HCT116 (cell line): ENCODE measurements at regions not wholly inside any gene's neighbourhood (a gene's known extent, or its start where the extent isn't known, plus 50 kb on each side); places are given as distances from the start of the nearest gene placed in this dataset.

Source experiments
- ATAC-seq: fragments of 200-7000 bp; cut with Tn5 transposase; 2 replicates; pipeline ENCODE4 v1.9.1; 2020; ENCODE audit warnings: mild to moderate bottlenecking, moderate library complexity
- BruUV-seq: library from RNA; stranded (reverse); fragments of 400-500 nt; replicated peaks from 2 replicates; lab custom pipeline; 2021; lab: Mats Ljungman, UMichigan
- CTCF ChIA-PET: fragments of 300-600 bp; sonication (Branson Sonifier 250); formaldehyde crosslinking; loops from one replicate; lab custom pipeline; 2021; ENCODE audit warnings: antibody characterized with exemption; lab: Charles Lee
- POLR2A ChIA-PET: fragments of 300-600, 350-600 bp; sonication (Branson Sonifier 250); formaldehyde crosslinking; loops from one replicate; lab custom pipeline; 2021; ENCODE audit warnings: antibody characterized with exemption; lab: Charles Lee
- RAD21 ChIA-PET, 2 experiments: fragments of 300-600 bp; sonication (Branson Sonifier 250); formaldehyde crosslinking; loops; one replicate each; lab custom pipeline; 2023; ENCODE audit warnings: low total read pairs in 2 of 2; ENCODE audit not compliant: uncharacterized antibody in 2 of 2, unreplicated experiment in 2 of 2, low non-redundant PET in 1 of 2; lab: Charles Lee
- DNase-seq: peaks from one replicate; pipeline ENCODE4 v3.0.0-alpha.2; 2010; ENCODE audit warnings: low read depth, low spot score
- H2AFZ ChIP-seq: fragments of 200-600 bp; shearing (Covaris generic), sonication (generic); 2 replicates; pipeline ENCODE4 v1.6.1; 2017; ENCODE audit warnings: low read depth, mixed run types, mixed read lengths, antibody characterized with exemption, low read length; ENCODE audit not compliant: poor library complexity, severe bottlenecking
- H3K27ac ChIP-seq: 2 replicates; pipeline ENCODE4 v1.5.1; 2012; ENCODE audit warnings: low read depth, low read length
- H3K27me3 ChIP-seq: fragments of 200-600 bp; sonication (generic); 2 replicates; pipeline ENCODE4 v1.6.1; 2016; ENCODE audit warnings: mixed run types, low read length, mixed read lengths; ENCODE audit not compliant: insufficient read depth
- H3K36me3 ChIP-seq, 2 experiments: fragments of 200-500 bp in 1 of 2; fragments of 200-600 bp in 1 of 2; sonication (Bioruptor generic) in 1 of 2; sonication (generic) in 1 of 2; 2 replicates each; pipeline versions ENCODE4 v1.5.1 to v1.6.1; 2014 to 2016; ENCODE audit warnings: low read length in 2 of 2, inconsistent platforms in 1 of 2, mixed read lengths in 1 of 2, mixed run types in 1 of 2; ENCODE audit not compliant: insufficient read depth in 2 of 2, control insufficient read depth in 1 of 2
- H3K4me1 ChIP-seq, 2 experiments: fragments of 200-600 bp in 1 of 2; sonication (generic) in 1 of 2; 2 replicates each; pipeline versions ENCODE4 v1.5.1 to v1.6.1; 2012 to 2017; ENCODE audit warnings: low read length in 2 of 2, inconsistent platforms in 1 of 2, mild to moderate bottlenecking in 1 of 2, mixed read lengths in 1 of 2, mixed run types in 1 of 2, moderate library complexity in 1 of 2; ENCODE audit not compliant: insufficient read depth in 2 of 2, control insufficient read depth in 1 of 2
- H3K4me2 ChIP-seq: fragments of 200-600 bp; sonication (generic); 2 replicates; pipeline ENCODE4 v1.6.1; 2017; ENCODE audit warnings: mixed run types, low read length, mixed read lengths
- H3K4me3 ChIP-seq, 2 experiments: fragments of 200-600 bp in 1 of 2; sonication (generic) in 1 of 2; replicated peaks in 1 of 2; 2 replicates each; pipeline ENCODE4 v1.5.1; 2011 to 2016; ENCODE audit warnings: low read length in 2 of 2, control low read depth in 1 of 2, low read depth in 1 of 2, mild to moderate bottlenecking in 1 of 2, mixed read lengths in 1 of 2, mixed run types in 1 of 2
- H3K79me2 ChIP-seq: fragments of 200-600 bp; sonication (generic); 2 replicates; pipeline ENCODE4 v1.6.1; 2017; ENCODE audit warnings: mild to moderate bottlenecking, mixed run types, low read length, moderate library complexity, mixed read lengths; ENCODE audit not compliant: insufficient read depth
- H3K9ac ChIP-seq: fragments of 200-600 bp; sonication (generic); 2 replicates; pipeline ENCODE4 v1.6.1; 2016; ENCODE audit warnings: low read length, mixed read lengths
- H3K9me2 ChIP-seq: fragments of 200-600 bp; sonication (generic), shearing (Covaris generic); 2 replicates; pipeline ENCODE4 v1.6.1; 2017; ENCODE audit warnings: mixed run types, mild to moderate bottlenecking, moderate library complexity; ENCODE audit not compliant: insufficient read depth
- H3K9me3 ChIP-seq, 2 experiments: fragments of 200-500 bp in 1 of 2; fragments of 200-600 bp in 1 of 2; sonication (Bioruptor generic) in 1 of 2; sonication (generic) in 1 of 2; 2 replicates each; pipeline ENCODE4 v1.6.1; 2014 to 2017; ENCODE audit warnings: low read length in 2 of 2, mixed read lengths in 2 of 2, inconsistent platforms in 1 of 2, low read depth in 1 of 2, mild to moderate bottlenecking in 1 of 2, mixed run types in 1 of 2, moderate library complexity in 1 of 2; ENCODE audit not compliant: control insufficient read depth in 1 of 2, insufficient read depth in 1 of 2
- H4K20me1 ChIP-seq: fragments of 200-600 bp; sonication (generic), shearing (Covaris generic); 2 replicates; pipeline ENCODE4 v1.6.1; 2017; ENCODE audit warnings: mixed run types, mild to moderate bottlenecking, moderate library complexity; ENCODE audit not compliant: insufficient read depth
- CBX3 ChIP-seq: IDR thresholded peaks from 2 replicates; pipeline ENCODE4 v1.6.1; 2012; ENCODE audit warnings: low read depth
- CEBPB ChIP-seq: IDR thresholded peaks from 2 replicates; pipeline ENCODE4 v1.6.1; 2012; ENCODE audit warnings: low read depth
- EZH2 ChIP-seq: fragments of 200-600 bp; sonication (generic); IDR thresholded peaks from 2 replicates; pipeline ENCODE4 v1.6.1; 2017; ENCODE audit warnings: antibody characterized with exemption, mixed run types
- JUND ChIP-seq: IDR thresholded peaks from 2 replicates; pipeline ENCODE4 v1.6.1; 2012
- POLR2A ChIP-seq: IDR thresholded peaks from 2 replicates; pipeline ENCODE4 v1.7.0; 2011; ENCODE audit warnings: borderline replicate concordance; ENCODE audit not compliant: insufficient read depth, insufficient read length; ENCODE audit errors: extremely low read depth
- POLR2AphosphoS5 ChIP-seq: IDR thresholded peaks from 2 replicates; pipeline ENCODE4 v1.6.1; 2011; ENCODE audit warnings: mild to moderate bottlenecking, low read depth, low read length, moderate library complexity
- SIN3A ChIP-seq: IDR thresholded peaks from 2 replicates; pipeline ENCODE4 v1.6.1; 2012; ENCODE audit warnings: low read depth
- SP1 ChIP-seq: IDR thresholded peaks from 2 replicates; pipeline ENCODE4 v1.6.1; 2012; ENCODE audit warnings: low read depth
- SRF ChIP-seq: IDR thresholded peaks from 2 replicates; pipeline ENCODE4 v1.6.1; 2012; ENCODE audit warnings: low read depth
- TCF7L2 ChIP-seq: IDR thresholded peaks from 2 replicates; pipeline ENCODE4 v1.7.0; 2011; ENCODE audit warnings: borderline replicate concordance, inconsistent platforms; ENCODE audit not compliant: insufficient read depth, insufficient read length; ENCODE audit errors: extremely low read depth
- intact Hi-C: fragments of 100-400 bp; cut with micrococcal nuclease; formaldehyde crosslinking; loops from 2 replicates; pipeline ENCODE4 v1.10.0; 2022
- TF ChIP-seq, protein P1 (sequence below): IDR thresholded peaks from 2 replicates; pipeline ENCODE4 v1.6.1; 2011; ENCODE audit warnings: mild to moderate bottlenecking, low read length, moderate library complexity; ENCODE audit not compliant: insufficient replicate concordance; ENCODE audit errors: extremely low read depth
- TF ChIP-seq, protein P2 (sequence below): IDR thresholded peaks from 2 replicates; pipeline ENCODE4 v1.6.1; 2012; ENCODE audit warnings: low read depth

- Histone ChIP-seq H3K4me3 (no peak overlapping the region), H3K9ac (no peak overlapping the region), H3K9me2 (no peaks in the 10 kb centered on the region), H4K20me1 (no peaks in the 10 kb centered on the region), H3K27ac (no peak overlapping the region), H3K36me3 (no peaks in the 10 kb centered on the region), H3K27me3 (peaks cover 4% of the 10 kb centered on the region; the same call in 1 of the 2 replicates), H3K79me2 (no peaks in the 10 kb centered on the region), H3K4me2 (no peak overlapping the region), H3K9me3 (0 out of 4 replicates have a peak, but pooled peaks cover 0 to 4% of the 10 kb centered on the region in 2 experiments), H3K4me1 (no peaks in the 10 kb centered on the region), H2AFZ (no peak overlapping the region)
- intact Hi-C loops = no loop called here
- TF ChIP-seq CEBPB (no peak), SRF (no peak)
- CTCF ChIA-PET = no interaction called here
- ATAC-seq (no peak), DNase-seq (no peak)
- POLR2A ChIA-PET = no interaction called here
- no TSS peak for BruUV-seq
- RAD21 ChIA-PET = no interaction called here
These were observed 890.5 kb downstream of the TUSC7 start for GRCh38 chr3:117600112-117600511.

DNA sequence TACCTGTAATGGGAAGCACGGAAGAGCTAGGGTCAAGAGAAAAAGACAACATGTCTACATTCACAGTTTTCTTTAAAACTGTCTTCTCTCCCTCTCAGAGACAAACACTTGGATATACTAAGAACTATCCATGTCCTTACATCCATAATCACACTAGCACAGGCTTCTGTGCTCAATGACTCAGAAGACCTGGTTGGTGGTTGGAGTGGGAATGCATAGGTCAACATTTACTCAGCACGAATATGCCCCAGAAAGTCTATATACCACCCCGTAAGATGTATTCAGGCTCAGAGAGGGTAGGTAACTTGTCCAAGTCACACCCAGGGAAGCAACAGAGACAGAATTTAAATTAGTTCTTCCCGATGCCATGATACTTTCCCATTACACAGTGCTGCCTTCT, 891.1 kb downstream of the TUSC7 start:
- Histone ChIP-seq H4K20me1 (no peaks in the 10 kb centered on the region), H3K9me2 (no peaks in the 10 kb centered on the region)
- no peak for TF ChIP-seq JUND
- no peak for TF ChIP-seq SIN3A
- no peak for TF ChIP-seq SRF
- TF ChIP-seq EZH2 = no peak
- no peak for TF ChIP-seq SP1
- TF ChIP-seq, protein P1, sequence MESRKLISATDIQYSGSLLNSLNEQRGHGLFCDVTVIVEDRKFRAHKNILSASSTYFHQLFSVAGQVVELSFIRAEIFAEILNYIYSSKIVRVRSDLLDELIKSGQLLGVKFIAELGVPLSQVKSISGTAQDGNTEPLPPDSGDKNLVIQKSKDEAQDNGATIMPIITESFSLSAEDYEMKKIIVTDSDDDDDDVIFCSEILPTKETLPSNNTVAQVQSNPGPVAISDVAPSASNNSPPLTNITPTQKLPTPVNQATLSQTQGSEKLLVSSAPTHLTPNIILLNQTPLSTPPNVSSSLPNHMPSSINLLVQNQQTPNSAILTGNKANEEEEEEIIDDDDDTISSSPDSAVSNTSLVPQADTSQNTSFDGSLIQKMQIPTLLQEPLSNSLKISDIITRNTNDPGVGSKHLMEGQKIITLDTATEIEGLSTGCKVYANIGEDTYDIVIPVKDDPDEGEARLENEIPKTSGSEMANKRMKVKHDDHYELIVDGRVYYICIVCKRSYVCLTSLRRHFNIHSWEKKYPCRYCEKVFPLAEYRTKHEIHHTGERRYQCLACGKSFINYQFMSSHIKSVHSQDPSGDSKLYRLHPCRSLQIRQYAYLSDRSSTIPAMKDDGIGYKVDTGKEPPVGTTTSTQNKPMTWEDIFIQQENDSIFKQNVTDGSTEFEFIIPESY = no peak
- TF ChIP-seq, protein P2, sequence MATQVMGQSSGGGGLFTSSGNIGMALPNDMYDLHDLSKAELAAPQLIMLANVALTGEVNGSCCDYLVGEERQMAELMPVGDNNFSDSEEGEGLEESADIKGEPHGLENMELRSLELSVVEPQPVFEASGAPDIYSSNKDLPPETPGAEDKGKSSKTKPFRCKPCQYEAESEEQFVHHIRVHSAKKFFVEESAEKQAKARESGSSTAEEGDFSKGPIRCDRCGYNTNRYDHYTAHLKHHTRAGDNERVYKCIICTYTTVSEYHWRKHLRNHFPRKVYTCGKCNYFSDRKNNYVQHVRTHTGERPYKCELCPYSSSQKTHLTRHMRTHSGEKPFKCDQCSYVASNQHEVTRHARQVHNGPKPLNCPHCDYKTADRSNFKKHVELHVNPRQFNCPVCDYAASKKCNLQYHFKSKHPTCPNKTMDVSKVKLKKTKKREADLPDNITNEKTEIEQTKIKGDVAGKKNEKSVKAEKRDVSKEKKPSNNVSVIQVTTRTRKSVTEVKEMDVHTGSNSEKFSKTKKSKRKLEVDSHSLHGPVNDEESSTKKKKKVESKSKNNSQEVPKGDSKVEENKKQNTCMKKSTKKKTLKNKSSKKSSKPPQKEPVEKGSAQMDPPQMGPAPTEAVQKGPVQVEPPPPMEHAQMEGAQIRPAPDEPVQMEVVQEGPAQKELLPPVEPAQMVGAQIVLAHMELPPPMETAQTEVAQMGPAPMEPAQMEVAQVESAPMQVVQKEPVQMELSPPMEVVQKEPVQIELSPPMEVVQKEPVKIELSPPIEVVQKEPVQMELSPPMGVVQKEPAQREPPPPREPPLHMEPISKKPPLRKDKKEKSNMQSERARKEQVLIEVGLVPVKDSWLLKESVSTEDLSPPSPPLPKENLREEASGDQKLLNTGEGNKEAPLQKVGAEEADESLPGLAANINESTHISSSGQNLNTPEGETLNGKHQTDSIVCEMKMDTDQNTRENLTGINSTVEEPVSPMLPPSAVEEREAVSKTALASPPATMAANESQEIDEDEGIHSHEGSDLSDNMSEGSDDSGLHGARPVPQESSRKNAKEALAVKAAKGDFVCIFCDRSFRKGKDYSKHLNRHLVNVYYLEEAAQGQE = no peak
- TF ChIP-seq CBX3 = no peak
- TF ChIP-seq POLR2A = no peak
- no peak for TF ChIP-seq POLR2AphosphoS5
- no peak for TF ChIP-seq TCF7L2
- TF ChIP-seq, all 23 proteins: peak for 0
- no TSS peak for BruUV-seq
- H3K79me2 ChIP-seq = no peaks in the 10 kb centered on the region
- no peaks in the 10 kb centered on the region for H3K4me1 ChIP-seq
- no peak overlapping the region for H3K4me3 ChIP-seq
- H3K27ac ChIP-seq = no peak overlapping the region
- ChIA-PET CTCF (no interaction called here), RAD21 (no interaction called here), POLR2A (no interaction called here)
- no peak overlapping the region for H2AFZ ChIP-seq
- 0 out of 4 replicates have a peak, but pooled peaks cover 0 to 4% of the 10 kb centered on the region in 2 experiments for H3K9me3 ChIP-seq
- H3K27me3 ChIP-seq = peaks cover 4% of the 10 kb centered on the region; the same call in 1 of the 2 replicates
- intact Hi-C loops = no loop called here
- no peak overlapping the region for H3K4me2 ChIP-seq
- no peaks in the 10 kb centered on the region for H3K36me3 ChIP-seq
- DNase-seq (no peak), ATAC-seq (no peak)
- H3K9ac ChIP-seq = no peak overlapping the region
